GM12865 (cell line): ENCODE measurements at regions not wholly inside any gene's neighbourhood (a gene's known extent, or its start where the extent isn't known, plus 50 kb on each side); places are given as distances from the start of the nearest gene placed in this dataset.

Source experiments
- DNase-seq: peaks from one replicate; pipeline ENCODE4 v3.0.0; 2010; ENCODE audit warnings: low read depth
- H3K4me3 ChIP-seq: 2 replicates; pipeline ENCODE4 v1.5.1; 2011; ENCODE audit warnings: mild to moderate bottlenecking, low read depth, low read length, control low read depth
- CTCF ChIP-seq: IDR thresholded peaks from 2 replicates; pipeline ENCODE4 v1.5.1; 2011; ENCODE audit warnings: low read length, control low read depth, low read depth, inconsistent platforms; ENCODE audit not compliant: insufficient read depth; ENCODE audit errors: missing control alignments

GRCh38 chr10:2990764-2991163 is 76.6 kb upstream of the PFKP start:
- no peak overlapping the region for H3K4me3 ChIP-seq
- no peak for DNase-seq
- no peak for TF ChIP-seq CTCF

- no peak for TF ChIP-seq CTCF
These were observed 77.9 kb upstream of the PFKP start for GRCh38 chr10:2989292-2989947.

GRCh38 chr10:2987185-2987768 is 80.1 kb upstream of the PFKP start:
- no peak for TF ChIP-seq CTCF
- H3K4me3 ChIP-seq, result no peak overlapping the region
- DNase-seq, result no peak

More at GRCh38 chr10:2989292-2989947, 77.9 kb upstream of the PFKP start:
- DNase-seq, result no peak
- no peak overlapping the region for H3K4me3 ChIP-seq

GRCh38 chr10:2986391-2986801 is 81.0 kb upstream of the PFKP start:
- TF ChIP-seq CTCF, result no peak
- no peak for DNase-seq
- no peak overlapping the region for H3K4me3 ChIP-seq

- no peak for TF ChIP-seq CTCF
- H3K4me3 ChIP-seq, result no peak overlapping the region
- no peak for DNase-seq
These were observed 81.6 kb upstream of the PFKP start for GRCh38 chr10:2985729-2986232.

GRCh38 chr10:2984682-2985081 is 82.7 kb upstream of the PFKP start:
- H3K4me3 ChIP-seq, result no peak overlapping the region
- peak; percentile 5 for DNase-seq
- TF ChIP-seq CTCF, result no peak
